Glutamatergic neuron (in vitro differentiated cells): ENCODE measurements at regions not wholly inside any gene's neighbourhood (a gene's known extent, or its start where the extent isn't known, plus 50 kb on each side); places are given as distances from the start of the nearest gene placed in this dataset.
"Not testable (repeated sequence)": the region's sequence is repeated elsewhere in the genome, so short reads cannot be mapped to it uniquely, and the experiment has no call there.

ENCODE experiments used
- DNase-seq: peaks from one replicate; pipeline ENCODE4 v3.0.0; 2022
- H3K27ac Mint-ChIP-seq: one replicate; pipeline ENCODE4 v1.8.0; 2020; ENCODE audit warnings: mild to moderate bottlenecking, mixed read lengths, inconsistent platforms; ENCODE audit not compliant: unreplicated experiment
- H3K27me3 Mint-ChIP-seq: one replicate; pipeline ENCODE4 v1.8.0; 2020; ENCODE audit warnings: mild to moderate bottlenecking, moderate library complexity, mixed read lengths, inconsistent platforms; ENCODE audit not compliant: unreplicated experiment
- H3K36me3 Mint-ChIP-seq: one replicate; pipeline ENCODE4 v1.8.0; 2020; ENCODE audit warnings: mild to moderate bottlenecking, mixed read lengths, inconsistent platforms; ENCODE audit not compliant: unreplicated experiment
- H3K4me1 Mint-ChIP-seq: one replicate; pipeline ENCODE4 v1.8.0; 2020; ENCODE audit warnings: mild to moderate bottlenecking, low read depth, mixed read lengths, inconsistent platforms; ENCODE audit not compliant: unreplicated experiment
- H3K4me3 Mint-ChIP-seq: one replicate; pipeline ENCODE4 v1.8.0; 2020; ENCODE audit warnings: mild to moderate bottlenecking, mixed read lengths, inconsistent platforms; ENCODE audit not compliant: unreplicated experiment
- H3K9me3 Mint-ChIP-seq: one replicate; pipeline ENCODE4 v1.8.0; 2020; ENCODE audit warnings: mild to moderate bottlenecking, moderate library complexity, mixed read lengths, inconsistent platforms; ENCODE audit not compliant: unreplicated experiment
- CTCF ChIP-seq: fragments of 200-600 bp; sonication (generic); IDR thresholded peaks from one replicate; pipeline ENCODE4 v1.5.0; 2021; ENCODE audit not compliant: partially characterized antibody, unreplicated experiment

- Mint-ChIP-seq H3K36me3 (no peaks in the 10 kb centered on the region), H3K4me1 (peaks cover 20% of the 10 kb centered on the region), H3K4me3 (no peak overlapping the region), H3K27ac (no peak overlapping the region), H3K9me3 (no peaks in the 10 kb centered on the region), H3K27me3 (no peaks in the 10 kb centered on the region)
- no peak for DNase-seq
- TF ChIP-seq CTCF = no peak
Measured at GRCh38 chr5:54870271-54870670, 115.1 kb downstream of the ESM1 start.

- Mint-ChIP-seq H3K36me3 (no peaks in the 10 kb centered on the region), H3K27me3 (no peaks in the 10 kb centered on the region), H3K9me3 (no peaks in the 10 kb centered on the region), H3K4me3 (no peak overlapping the region), H3K4me1 (peaks cover 15% of the 10 kb centered on the region), H3K27ac (no peak overlapping the region)
- no peak for DNase-seq
- no peak for TF ChIP-seq CTCF
Measured at GRCh38 chr5:54869691-54870090, 115.7 kb downstream of the ESM1 start.

- no peaks in the 10 kb centered on the region for H3K36me3 Mint-ChIP-seq
- H3K4me3 Mint-ChIP-seq = no peak overlapping the region
- no peak for TF ChIP-seq CTCF
- H3K27me3 Mint-ChIP-seq = no peaks in the 10 kb centered on the region
- H3K27ac Mint-ChIP-seq = no peak overlapping the region
- DNase-seq = no peak
- no peaks in the 10 kb centered on the region for H3K9me3 Mint-ChIP-seq
- H3K4me1 Mint-ChIP-seq = peaks cover 8% of the 10 kb centered on the region
Measured at GRCh38 chr5:54868511-54869483, 116.6 kb downstream of the ESM1 start.

- no peak for DNase-seq
Measured at GRCh38 chr5:54867310-54867944, 118.0 kb downstream of the ESM1 start.

GRCh38 chr5:54864911-54865515 is 120.4 kb downstream of the ESM1 start:
- not testable (repeated sequence) for H3K4me1 Mint-ChIP-seq, DNase-seq, H3K27me3 Mint-ChIP-seq, H3K4me3 Mint-ChIP-seq, H3K36me3 Mint-ChIP-seq, H3K9me3 Mint-ChIP-seq, H3K27ac Mint-ChIP-seq

More at GRCh38 chr5:54867310-54867944, 118.0 kb downstream of the ESM1 start:
- Mint-ChIP-seq H3K27me3 (no peaks in the 10 kb centered on the region), H3K9me3 (no peaks in the 10 kb centered on the region), H3K36me3 (no peaks in the 10 kb centered on the region), H3K4me1 (no peaks in the 10 kb centered on the region), H3K4me3 (no peak overlapping the region), H3K27ac (no peak overlapping the region)
- TF ChIP-seq CTCF = peak; percentile 90
